ENCODE measurements at regions not wholly inside any gene's neighbourhood (a gene's known extent, or its start where the extent isn't known, plus 50 kb on each side); places are given as distances from the start of the nearest gene placed in this dataset.
"Not testable (repeated sequence)": the region's sequence is repeated elsewhere in the genome, so short reads cannot be mapped to it uniquely, and the experiment has no call there.

- not testable (repeated sequence) for ATAC-seq; H3K27ac Mint-ChIP-seq; H3K36me3 Mint-ChIP-seq (ENCODE audit: low read depth); H3K27me3 Mint-ChIP-seq; DNase-seq; H3K9me3 Mint-ChIP-seq; H3K4me3 Mint-ChIP-seq
- peaks cover 22% of the 10 kb centered on the region for H3K4me1 Mint-ChIP-seq
Measured at GRCh38 chr22:22296047-22296446, 51.5 kb downstream of the VPREB1 start.

- Mint-ChIP-seq H3K27ac (peak overlapping the region; percentile 70), H3K4me1 (peaks cover 24% of the 10 kb centered on the region), H3K4me3 (peak overlapping the region; percentile 82)
- not testable (repeated sequence) for H3K27me3 Mint-ChIP-seq; ATAC-seq; H3K9me3 Mint-ChIP-seq; H3K36me3 Mint-ChIP-seq (ENCODE audit: low read depth)
- peak; percentile 15 for DNase-seq
Measured at GRCh38 chr22:22297159-22297793, 52.7 kb downstream of the VPREB1 start.

GRCh38 chr22:22297794-22298653 is 53.4 kb downstream of the VPREB1 start:
- DNase-seq, result peak; percentile 76
- not testable (repeated sequence) for H3K27me3 Mint-ChIP-seq; H3K36me3 Mint-ChIP-seq (ENCODE audit: low read depth); H3K9me3 Mint-ChIP-seq
- peak overlapping the region; percentile 70 for H3K27ac Mint-ChIP-seq
- peak overlapping the region; percentile 82 for H3K4me3 Mint-ChIP-seq
- peak; percentile 98 for ATAC-seq
- H3K4me1 Mint-ChIP-seq, result peaks cover 24% of the 10 kb centered on the region

- peak overlapping the region; percentile 70 for H3K27ac Mint-ChIP-seq
- H3K4me1 Mint-ChIP-seq, result peaks cover 24% of the 10 kb centered on the region
- not testable (repeated sequence) for ATAC-seq; H3K27me3 Mint-ChIP-seq; DNase-seq; H3K9me3 Mint-ChIP-seq; H3K36me3 Mint-ChIP-seq (ENCODE audit: low read depth)
- peak overlapping the region; percentile 82 for H3K4me3 Mint-ChIP-seq
Measured at GRCh38 chr22:22298654-22299009, 54.0 kb downstream of the VPREB1 start.

GRCh38 chr22:22300511-22300910 is 55.9 kb downstream of the VPREB1 start:
- H3K27ac Mint-ChIP-seq, ATAC-seq, DNase-seq, H3K9me3 Mint-ChIP-seq, H3K27me3 Mint-ChIP-seq, H3K4me3 Mint-ChIP-seq: not testable (repeated sequence)
- peaks cover 14% of the 10 kb centered on the region for H3K36me3 Mint-ChIP-seq (ENCODE audit: low read depth)
- peaks cover 24% of the 10 kb centered on the region for H3K4me1 Mint-ChIP-seq

- not testable (repeated sequence) for H3K4me3 Mint-ChIP-seq, H3K27me3 Mint-ChIP-seq, H3K27ac Mint-ChIP-seq, DNase-seq, H3K9me3 Mint-ChIP-seq, ATAC-seq
- H3K4me1 Mint-ChIP-seq, result peaks cover 24% of the 10 kb centered on the region
- peaks cover 17% of the 10 kb centered on the region for H3K36me3 Mint-ChIP-seq (ENCODE audit: low read depth)
Measured at GRCh38 chr22:22300946-22301345, 56.4 kb downstream of the VPREB1 start.

GRCh38 chr22:22316589-22316988 is 72.0 kb downstream of the VPREB1 start:
- H3K9me3 Mint-ChIP-seq, result no peaks in the 10 kb centered on the region
- H3K4me1 Mint-ChIP-seq, result no peaks in the 10 kb centered on the region
- H3K4me3 Mint-ChIP-seq, result no peak overlapping the region
- no peaks in the 10 kb centered on the region for H3K27me3 Mint-ChIP-seq
- ATAC-seq (no peak), DNase-seq (no peak)
- H3K36me3 Mint-ChIP-seq (ENCODE audit: low read depth), result peaks cover 35% of the 10 kb centered on the region
- no peak overlapping the region for H3K27ac Mint-ChIP-seq

GRCh38 chr22:22318723-22319465 is 74.3 kb downstream of the VPREB1 start:
- no peak overlapping the region for H3K27ac Mint-ChIP-seq
- DNase-seq (no peak), ATAC-seq (no peak)
- no peaks in the 10 kb centered on the region for H3K9me3 Mint-ChIP-seq
- H3K36me3 Mint-ChIP-seq (ENCODE audit: low read depth), result peaks cover 28% of the 10 kb centered on the region
- H3K27me3 Mint-ChIP-seq, result no peaks in the 10 kb centered on the region
- H3K4me3 Mint-ChIP-seq, result no peak overlapping the region
- H3K4me1 Mint-ChIP-seq, result no peaks in the 10 kb centered on the region

- not testable (repeated sequence) for H3K36me3 Mint-ChIP-seq (ENCODE audit: low read depth); H3K27ac Mint-ChIP-seq; H3K4me3 Mint-ChIP-seq; H3K4me1 Mint-ChIP-seq; H3K27me3 Mint-ChIP-seq; H3K9me3 Mint-ChIP-seq
- peak; percentile 90 for ATAC-seq
- DNase-seq, result peak; percentile 73
Measured at GRCh38 chr22:22321743-22322611, 77.4 kb downstream of the VPREB1 start.

GRCh38 chr22:22322792-22323191 is 78.2 kb downstream of the VPREB1 start:
- Mint-ChIP-seq H3K9me3 (no peaks in the 10 kb centered on the region), H3K4me1 (no peaks in the 10 kb centered on the region), H3K4me3 (no peak overlapping the region), H3K36me3 (ENCODE audit: low read depth) (peaks cover 4% of the 10 kb centered on the region), H3K27me3 (no peaks in the 10 kb centered on the region), H3K27ac (no peak overlapping the region)
- ATAC-seq, result no peak
- DNase-seq, result no peak

GRCh38 chr22:22327723-22328122 is 83.1 kb downstream of the VPREB1 start:
- Mint-ChIP-seq H3K27ac (no peak overlapping the region), H3K36me3 (ENCODE audit: low read depth) (no peaks in the 10 kb centered on the region), H3K4me1 (no peaks in the 10 kb centered on the region), H3K4me3 (no peak overlapping the region), H3K9me3 (no peaks in the 10 kb centered on the region), H3K27me3 (peaks cover 17% of the 10 kb centered on the region)
- no peak for DNase-seq
- no peak for ATAC-seq

GRCh38 chr22:22329792-22330191 is 85.2 kb downstream of the VPREB1 start:
- Mint-ChIP-seq H3K27ac (no peak overlapping the region), H3K36me3 (ENCODE audit: low read depth) (no peaks in the 10 kb centered on the region), H3K9me3 (peaks cover 4% of the 10 kb centered on the region), H3K4me1 (no peaks in the 10 kb centered on the region), H3K27me3 (peaks cover 35% of the 10 kb centered on the region), H3K4me3 (no peak overlapping the region)
- no peak for DNase-seq
- ATAC-seq, result no peak

- peaks cover 52% of the 10 kb centered on the region for H3K27me3 Mint-ChIP-seq
Measured at GRCh38 chr22:22335640-22336039, 91.1 kb downstream of the VPREB1 start.

GRCh38 chr22:22336333-22336732 is 91.7 kb downstream of the VPREB1 start:
- DNase-seq; H3K36me3 Mint-ChIP-seq (ENCODE audit: low read depth); H3K4me1 Mint-ChIP-seq; H3K4me3 Mint-ChIP-seq; H3K9me3 Mint-ChIP-seq; H3K27ac Mint-ChIP-seq; ATAC-seq: not testable (repeated sequence)
- H3K27me3 Mint-ChIP-seq, result peaks cover 50% of the 10 kb centered on the region

More at GRCh38 chr22:22335640-22336039, 91.1 kb downstream of the VPREB1 start:
- not testable (repeated sequence) for H3K4me1 Mint-ChIP-seq; DNase-seq; ATAC-seq; H3K9me3 Mint-ChIP-seq; H3K27ac Mint-ChIP-seq; H3K4me3 Mint-ChIP-seq; H3K36me3 Mint-ChIP-seq (ENCODE audit: low read depth)
